K562 (cell line): ENCODE measurements at regions not wholly inside any gene's neighbourhood (a gene's known extent, or its start where the extent isn't known, plus 50 kb on each side); places are given as distances from the start of the nearest gene placed in this dataset.

Experiments used
- ATAC-seq: fragments of 200-7000 bp; cut with Tn5 transposase; 3 replicates; pipeline ENCODE4 v1.9.1; 2020; ENCODE audit warnings: moderate library complexity
- BruUV-seq: library from RNA; stranded (reverse); fragments of 400-500 nt; replicated peaks from 2 replicates; lab custom pipeline; 2021; lab: Mats Ljungman, UMichigan
- CTCF ChIA-PET: fragments of 300-600 bp; formaldehyde crosslinking; extraction: SDS; loops from one replicate; lab custom pipeline; 2021; ENCODE audit warnings: low intra/inter-chr PET ratio; lab: Yijun Ruan, JAX
- POLR2A ChIA-PET: fragments of 300-600, 350-650 bp; sonication (Branson Sonifier 250); formaldehyde crosslinking; extraction: SDS; loops from one replicate; lab custom pipeline; 2021; ENCODE audit warnings: antibody characterized with exemption, inconsistent platforms; lab: Yijun Ruan, JAX
- DNase-seq, 4 experiments: peaks; one replicate each; pipeline versions ENCODE4 v3.0.0 to v3.0.0-alpha.2; 2011 to 2018; ENCODE audit warnings: low spot score in 3 of 4, mixed read lengths in 3 of 4; ENCODE audit errors: extremely low read depth in 1 of 4
- FAIRE-seq: peaks from 2 replicates; lab custom pipeline; 2011; peaks lifted over from hg19 to GRCh38; lab: Jason Lieb, UNC
- H2AFZ ChIP-seq: 2 replicates; pipeline ENCODE4 v1.6.0; 2011; ENCODE audit warnings: low read depth, low read length, control low read depth, inconsistent platforms
- H3K27ac ChIP-seq: fragments of 200-600 bp; 3 replicates; pipeline ENCODE4 v1.8.0; 2011; ENCODE audit warnings: low read depth, mild to moderate bottlenecking, control low read depth, inconsistent platforms, low read length, moderate library complexity, mixed read lengths; ENCODE audit errors: extremely low read depth
- H3K27me3 ChIP-seq, 2 experiments: fragments of 300-600 bp in 1 of 2; 2 replicates in 1 of 2; 3 replicates in 1 of 2; pipeline versions ENCODE4 v1.6.0 to v1.8.0; 2011; ENCODE audit warnings: inconsistent platforms in 2 of 2, low read length in 2 of 2, mild to moderate bottlenecking in 1 of 2, mixed read lengths in 1 of 2, moderate library complexity in 1 of 2; ENCODE audit not compliant: control insufficient read depth in 2 of 2, insufficient read depth in 2 of 2
- H3K36me3 ChIP-seq: fragments of 300-600 bp; 3 replicates; pipeline ENCODE4 v1.8.0; 2011; ENCODE audit warnings: mild to moderate bottlenecking, low read length, inconsistent platforms; ENCODE audit not compliant: control insufficient read depth, insufficient read depth
- H3K4me1 ChIP-seq, 2 experiments: fragments of 200-600 bp in 1 of 2; replicated peaks in 1 of 2; 2 replicates in 1 of 2; 3 replicates in 1 of 2; pipeline versions ENCODE4 v1.5.1 to v1.8.0; 2011; ENCODE audit warnings: inconsistent platforms in 2 of 2, low read length in 2 of 2, mild to moderate bottlenecking in 1 of 2, mixed read lengths in 1 of 2, moderate library complexity in 1 of 2; ENCODE audit not compliant: control insufficient read depth in 2 of 2, insufficient read depth in 2 of 2
- H3K4me2 ChIP-seq: 2 replicates; pipeline ENCODE4 v1.6.1; 2011; ENCODE audit warnings: low read length, control low read depth, inconsistent platforms, mixed read lengths; ENCODE audit not compliant: insufficient read depth
- H3K4me3 ChIP-seq: fragments of 200-600 bp; sonication (generic), shearing (Covaris generic); 2 replicates; pipeline ENCODE4 v1.5.1; 2016; ENCODE audit warnings: control low read depth, inconsistent platforms
- H3K79me2 ChIP-seq: fragments of 200-600 bp; 3 replicates; pipeline ENCODE4 v1.8.0; 2011; ENCODE audit warnings: low read length, inconsistent platforms; ENCODE audit not compliant: control insufficient read depth, insufficient read depth
- H3K9ac ChIP-seq, 2 experiments: 2 replicates each; pipeline versions ENCODE4 v1.6.0 to v1.6.1; 2011; ENCODE audit warnings: low read depth in 2 of 2, low read length in 2 of 2, control low read depth in 1 of 2, inconsistent platforms in 1 of 2, mild to moderate bottlenecking in 1 of 2, mixed read lengths in 1 of 2; ENCODE audit not compliant: insufficient read depth in 1 of 2
- H3K9me1 ChIP-seq: one replicate; pipeline ENCODE4 v1.6.0; 2011; ENCODE audit warnings: inconsistent platforms, mild to moderate bottlenecking, low read length, moderate library complexity; ENCODE audit not compliant: control insufficient read depth, insufficient read depth
- H3K9me3 ChIP-seq: replicated peaks from 2 replicates; pipeline ENCODE4 v1.5.1; 2011; ENCODE audit warnings: low read depth, low read length, inconsistent platforms; ENCODE audit not compliant: control insufficient read depth, insufficient read depth
- H4K20me1 ChIP-seq: replicated peaks from 2 replicates; pipeline ENCODE4 v1.6.1; 2011; ENCODE audit warnings: low read length, inconsistent platforms, mixed read lengths; ENCODE audit not compliant: control insufficient read depth, insufficient read depth
- ARHGAP35 ChIP-seq: fragments of 450-650 bp; IDR thresholded peaks from 2 replicates; pipeline ENCODE4 v1.6.1; 2018; ENCODE audit not compliant: partially characterized antibody
- CHD2 ChIP-seq: IDR thresholded peaks from 2 replicates; pipeline ENCODE4 v1.6.1; 2011; ENCODE audit warnings: low read depth, low read length
- EHMT2 ChIP-seq: fragments of 450-650 bp; IDR thresholded peaks from 2 replicates; pipeline ENCODE4 v1.6.1; 2018; ENCODE audit warnings: antibody characterized with exemption
- FOXK2 ChIP-seq, 2 experiments: fragments of 450-650 bp; IDR thresholded peaks in 1 of 2; conservative IDR thresholded peaks in 1 of 2; 2 replicates each; pipeline ENCODE4 v1.6.1; 2016; ENCODE audit warnings: low read depth in 2 of 2, mild to moderate bottlenecking in 1 of 2
- JUN ChIP-seq, 2 experiments: sonication (generic) in 1 of 2; formaldehyde crosslinking in 1 of 2; IDR thresholded peaks; 2 replicates each; pipeline versions ENCODE4 v1.6.1 to v1.8.0; 2012 to 2022; ENCODE audit warnings: borderline replicate concordance in 2 of 2, mild to moderate bottlenecking in 2 of 2, improper control_type of control experiment in 1 of 2, low read depth in 1 of 2, low read length in 1 of 2, missing genetic modification reagents in 1 of 2
- KAT8 ChIP-seq: fragments of 450-650 bp; IDR thresholded peaks from 2 replicates; pipeline ENCODE4 v1.6.1; 2016; ENCODE audit warnings: low read depth, mild to moderate bottlenecking
- MIER1 ChIP-seq: fragments of 450-650 bp; IDR thresholded peaks from 2 replicates; pipeline ENCODE4 v1.6.1; 2016; ENCODE audit warnings: antibody characterized with exemption, mild to moderate bottlenecking, low read depth
- NFIX ChIP-seq: fragments of 250-450 bp; sonication (Bioruptor Pico); IDR thresholded peaks from 2 replicates; pipeline ENCODE4 v1.4.0; 2020; ENCODE audit warnings: low read depth, mild to moderate bottlenecking, moderate library complexity
- NR2C1 ChIP-seq, 2 experiments: fragments of 450-650 bp; IDR thresholded peaks; 2 replicates each; pipeline ENCODE4 v1.6.1; 2017; ENCODE audit warnings: mild to moderate bottlenecking in 2 of 2, antibody characterized with exemption in 1 of 2, inconsistent platforms in 1 of 2, missing compliant biosample characterization in 1 of 2, missing genetic modification characterization in 1 of 2
- PRMT5 ChIP-seq: sonication (generic); formaldehyde crosslinking; IDR thresholded peaks from 2 replicates; pipeline ENCODE4 v1.5.0; 2020; ENCODE audit warnings: missing genetic modification reagents
- PURB ChIP-seq: sonication (generic); formaldehyde crosslinking; IDR thresholded peaks from 2 replicates; pipeline ENCODE4 v1.9.0; 2021; ENCODE audit warnings: low read depth, mild to moderate bottlenecking, missing genetic modification reagents
- SPI1 ChIP-seq: IDR thresholded peaks from 2 replicates; pipeline ENCODE4 v1.6.1; 2011; ENCODE audit warnings: low read depth, low read length, control low read depth, borderline replicate concordance
- SRSF3 ChIP-seq: fragments of 200-400 bp; formaldehyde crosslinking; IDR thresholded peaks from 2 replicates; pipeline ENCODE4 v1.6.1; 2016; ENCODE audit warnings: mild to moderate bottlenecking, low read length, moderate library complexity; ENCODE audit not compliant: insufficient read depth
- ZNF699 ChIP-seq: fragments of 250-450 bp; sonication (Bioruptor Pico); IDR thresholded peaks from 2 replicates; pipeline ENCODE4 v1.8.0; 2021; ENCODE audit warnings: mild to moderate bottlenecking, moderate library complexity; ENCODE audit not compliant: insufficient replicate concordance
- ZNF764 ChIP-seq: fragments of 250-450 bp; sonication (Bioruptor Pico); IDR thresholded peaks from 2 replicates; pipeline ENCODE4 v1.4.0; 2020; ENCODE audit warnings: low read depth, mild to moderate bottlenecking, moderate library complexity
- WGBS: fragments of 100-300 bp; shearing (Covaris generic); methylation state at CpG from one replicate; pipeline ENCODE4 v1.1.6; 2016; ENCODE audit warnings: low coverage, mixed read lengths; ENCODE audit not compliant: insufficient coverage; ENCODE audit errors: missing lambda C conversion rate; 5-methylcytosine and 5-hydroxymethylcytosine counted together
- in situ Hi-C: fragments of 300-500 bp; cut with MboI; formaldehyde crosslinking; loops from 4 replicates; pipeline ENCODE4 v1.15.0; 2018; ENCODE audit warnings: inconsistent platforms, mixed read lengths
- intact Hi-C: fragments of 100-400 bp; cut with micrococcal nuclease; formaldehyde crosslinking; loops from 2 replicates; pipeline ENCODE4 v1.14.2; 2022
- TF ChIP-seq, protein P1 (sequence below): sonication (generic); formaldehyde crosslinking; IDR thresholded peaks from 2 replicates; pipeline ENCODE4 v1.8.0; 2022; ENCODE audit warnings: mild to moderate bottlenecking, missing genetic modification reagents
- TF ChIP-seq, protein P2 (sequence below): fragments of 200-400 bp; formaldehyde crosslinking; IDR thresholded peaks from 2 replicates; pipeline ENCODE4 v1.6.1; 2017; ENCODE audit warnings: mild to moderate bottlenecking, low read depth, low read length, moderate library complexity

DNA sequence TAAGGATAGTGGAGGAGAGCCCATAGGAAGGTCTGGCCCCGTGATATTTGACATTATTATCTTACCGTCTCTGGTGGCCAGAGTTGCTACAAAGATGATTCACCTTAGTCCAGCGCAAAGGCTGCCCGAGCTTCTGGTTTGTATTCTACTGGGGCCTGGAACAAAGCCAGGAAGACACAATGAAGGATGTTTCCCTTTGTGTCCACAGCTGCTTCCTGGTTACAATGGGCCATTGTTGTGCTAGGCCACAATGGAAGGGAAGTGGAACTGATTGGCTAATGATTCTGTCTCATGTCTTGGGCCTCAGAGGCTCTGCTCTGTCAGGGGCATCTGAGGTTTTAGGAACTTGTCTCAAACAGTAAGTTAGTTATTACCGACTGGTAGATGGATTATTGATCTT, 132.2 kb downstream of the TDRD15 start (continued):
- TF ChIP-seq, protein P1, sequence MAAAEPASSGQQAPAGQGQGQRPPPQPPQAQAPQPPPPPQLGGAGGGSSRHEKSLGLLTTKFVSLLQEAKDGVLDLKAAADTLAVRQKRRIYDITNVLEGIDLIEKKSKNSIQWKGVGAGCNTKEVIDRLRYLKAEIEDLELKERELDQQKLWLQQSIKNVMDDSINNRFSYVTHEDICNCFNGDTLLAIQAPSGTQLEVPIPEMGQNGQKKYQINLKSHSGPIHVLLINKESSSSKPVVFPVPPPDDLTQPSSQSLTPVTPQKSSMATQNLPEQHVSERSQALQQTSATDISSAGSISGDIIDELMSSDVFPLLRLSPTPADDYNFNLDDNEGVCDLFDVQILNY = no peak
- TF ChIP-seq MIER1 = no peak
- TF ChIP-seq SPI1 = peak; percentile 43; the same call in 1 of the 2 replicates
- TF ChIP-seq NR2C1 (IDR thresholded peaks at IDR 0.05) = no peak
- TF ChIP-seq NR2C1 (tag; IDR thresholded peaks at IDR 0.05) = no peak
- TF ChIP-seq FOXK2 (conservative IDR thresholded peaks at IDR 0.05 in 1 of 2, IDR thresholded peaks at IDR 0.05 in 1 of 2; ENCODE audit: low read depth in 2 of 2) = peak in 1 of 2 experiments; percentile 44; a peak in 1 of 4 replicates
- TF ChIP-seq JUN (IDR thresholded peaks at IDR 0.05; ENCODE audit: borderline replicate concordance, low read depth, low read length) = no peak
- TF ChIP-seq JUN (CRISPR knock-in tag; IDR thresholded peaks at IDR 0.05; ENCODE audit: borderline replicate concordance) = no peak
- no peak for TF ChIP-seq ZNF764
- TF ChIP-seq NFIX (CRISPR knock-in tag) = no peak

DNA sequence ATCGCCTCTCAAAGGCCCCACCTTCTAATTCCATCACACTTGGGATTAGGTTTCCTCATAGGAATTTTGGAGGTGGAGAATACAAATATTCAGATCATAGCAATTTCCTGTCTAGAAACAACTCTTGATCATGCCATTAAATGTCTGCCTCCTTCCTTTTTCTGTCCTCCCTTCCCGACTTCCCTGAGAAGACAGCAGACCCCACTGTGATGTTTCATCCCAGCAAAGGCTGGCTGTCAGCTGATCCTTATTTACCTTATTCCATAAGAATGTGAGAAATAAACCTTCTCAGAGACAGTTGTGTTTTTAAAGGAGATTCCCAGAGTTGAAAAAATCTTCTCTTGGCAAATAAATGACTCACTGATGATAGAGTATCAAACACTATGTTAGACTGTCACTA, 133.9 kb downstream of the TDRD15 start:
- H3K36me3 ChIP-seq = no peaks in the 10 kb centered on the region
- ChIA-PET CTCF (no interaction called here), POLR2A (no interaction called here)
- H3K9ac ChIP-seq = no peak overlapping the region
- no TSS peak for BruUV-seq
- H3K79me2 ChIP-seq = no peaks in the 10 kb centered on the region
- intact Hi-C loops = loop anchor here (10.0 kb wide), 1 partner anchor 83 kb away; no protein-coding TSS in a partner anchor
- no peak for DNase-seq
- no peak overlapping the region for H2AFZ ChIP-seq
- no peak overlapping the region for H3K4me2 ChIP-seq
- 15% methylated on average over 2 of the region's 2 CpGs for WGBS
- peaks cover 0 to 15% of the 10 kb centered on the region in 2 experiments; a peak in 2 of 5 replicates for H3K4me1 ChIP-seq
- no peak for FAIRE-seq
- H3K27me3 ChIP-seq = no peaks in the 10 kb centered on the region
- no peaks in the 10 kb centered on the region for H3K9me3 ChIP-seq
- ATAC-seq = no peak
- H3K9me1 ChIP-seq = no peaks in the 10 kb centered on the region
- in situ Hi-C loops = loop anchor here (25.0 kb wide), 1 partner anchor 595 kb away; the partner anchor contains the start of genes GDF7 and HS1BP3
- no peak overlapping the region for H3K27ac ChIP-seq
- H4K20me1 ChIP-seq = no peaks in the 10 kb centered on the region
- H3K4me3 ChIP-seq = no peak overlapping the region
- TF ChIP-seq KAT8 (no peak), PURB (CRISPR knock-in tag) (no peak), EHMT2 (no peak), CHD2 (no peak), ZNF699 (no peak), ARHGAP35 (no peak), SRSF3 (no peak), PRMT5 (CRISPR knock-in tag) (no peak)
- TF ChIP-seq, protein P2, sequence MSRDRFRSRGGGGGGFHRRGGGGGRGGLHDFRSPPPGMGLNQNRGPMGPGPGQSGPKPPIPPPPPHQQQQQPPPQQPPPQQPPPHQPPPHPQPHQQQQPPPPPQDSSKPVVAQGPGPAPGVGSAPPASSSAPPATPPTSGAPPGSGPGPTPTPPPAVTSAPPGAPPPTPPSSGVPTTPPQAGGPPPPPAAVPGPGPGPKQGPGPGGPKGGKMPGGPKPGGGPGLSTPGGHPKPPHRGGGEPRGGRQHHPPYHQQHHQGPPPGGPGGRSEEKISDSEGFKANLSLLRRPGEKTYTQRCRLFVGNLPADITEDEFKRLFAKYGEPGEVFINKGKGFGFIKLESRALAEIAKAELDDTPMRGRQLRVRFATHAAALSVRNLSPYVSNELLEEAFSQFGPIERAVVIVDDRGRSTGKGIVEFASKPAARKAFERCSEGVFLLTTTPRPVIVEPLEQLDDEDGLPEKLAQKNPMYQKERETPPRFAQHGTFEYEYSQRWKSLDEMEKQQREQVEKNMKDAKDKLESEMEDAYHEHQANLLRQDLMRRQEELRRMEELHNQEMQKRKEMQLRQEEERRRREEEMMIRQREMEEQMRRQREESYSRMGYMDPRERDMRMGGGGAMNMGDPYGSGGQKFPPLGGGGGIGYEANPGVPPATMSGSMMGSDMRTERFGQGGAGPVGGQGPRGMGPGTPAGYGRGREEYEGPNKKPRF = no peak
